ENCODE measurements at regions not wholly inside any gene's neighbourhood (a gene's known extent, or its start where the extent isn't known, plus 50 kb on each side); places are given as distances from the start of the nearest gene placed in this dataset.

- intact Hi-C loops (cut with DNase I) = no loop called here
- Histone ChIP-seq H3K27me3 (no peaks in the 10 kb centered on the region), H3K4me3 (no peak overlapping the region), H3K36me3 (no peaks in the 10 kb centered on the region), H3K4me1 (ENCODE audit: insufficient read depth) (no peaks in the 10 kb centered on the region), H3K27ac (no peak overlapping the region), H3K9me3 (no peaks in the 10 kb centered on the region)
- WGBS, 3 donors = 18 to 27% (median 27%) methylated on average over 1 of the region's 1 CpG
- no peak for TF ChIP-seq EP300 (IDR thresholded peaks at IDR 0.05)
- TF ChIP-seq POLR2A (IDR thresholded peaks at IDR 0.05) = no peak
- TF ChIP-seq CTCF (IDR thresholded peaks at IDR 0.05) = no peak
- DNase-seq = no peak
These were observed 466.6 kb upstream of the MANEA start for GRCh38 chr6:95110767-95111166.

- Histone ChIP-seq H3K27ac (no peak overlapping the region), H3K36me3 (no peaks in the 10 kb centered on the region), H3K4me3 (no peak overlapping the region), H3K27me3 (no peaks in the 10 kb centered on the region), H3K9me3 (no peaks in the 10 kb centered on the region), H3K4me1 (ENCODE audit: insufficient read depth) (no peaks in the 10 kb centered on the region)
- no peak for TF ChIP-seq EP300 (IDR thresholded peaks at IDR 0.05)
- TF ChIP-seq POLR2A (IDR thresholded peaks at IDR 0.05) = no peak
- TF ChIP-seq CTCF (IDR thresholded peaks at IDR 0.05) = no peak
- no peak for DNase-seq
- intact Hi-C loops (cut with DNase I) = no loop called here
These were observed 460.1 kb upstream of the MANEA start for GRCh38 chr6:95117236-95117635.

- no peak overlapping the region for H3K4me3 ChIP-seq
- 36 to 58% (median 37%) methylated on average over 3 of the region's 3 CpGs for WGBS, 3 donors
- H3K9me3 ChIP-seq = no peaks in the 10 kb centered on the region
- DNase-seq = no peak
- no peaks in the 10 kb centered on the region for H3K4me1 ChIP-seq (ENCODE audit: insufficient read depth)
- no peaks in the 10 kb centered on the region for H3K27me3 ChIP-seq
- intact Hi-C loops (cut with DNase I) = no loop called here
- H3K36me3 ChIP-seq = no peaks in the 10 kb centered on the region
- no peak overlapping the region for H3K27ac ChIP-seq
- TF ChIP-seq CTCF (IDR thresholded peaks at IDR 0.05) (no peak), POLR2A (IDR thresholded peaks at IDR 0.05) (no peak), EP300 (IDR thresholded peaks at IDR 0.05) (no peak)
These were observed 457.4 kb upstream of the MANEA start for GRCh38 chr6:95119927-95120326.

GRCh38 chr6:95120984-95121383 is 456.4 kb upstream of the MANEA start:
- H3K27ac ChIP-seq = no peak overlapping the region
- no peak for DNase-seq
- H3K4me1 ChIP-seq (ENCODE audit: insufficient read depth) = no peaks in the 10 kb centered on the region
- H3K36me3 ChIP-seq = no peaks in the 10 kb centered on the region
- TF ChIP-seq POLR2A (IDR thresholded peaks at IDR 0.05) = no peak
- TF ChIP-seq CTCF (IDR thresholded peaks at IDR 0.05) = no peak
- TF ChIP-seq EP300 (IDR thresholded peaks at IDR 0.05) = no peak
- intact Hi-C loops (cut with DNase I) = no loop called here
- 73 to 79% (median 78%) methylated on average over 4 of the region's 4 CpGs for WGBS, 3 donors
- no peak overlapping the region for H3K4me3 ChIP-seq
- H3K9me3 ChIP-seq = no peaks in the 10 kb centered on the region
- H3K27me3 ChIP-seq = no peaks in the 10 kb centered on the region

GRCh38 chr6:95127261-95127660 is 450.1 kb upstream of the MANEA start:
- Histone ChIP-seq H3K36me3 (no peaks in the 10 kb centered on the region), H3K27ac (no peak overlapping the region), H3K4me1 (ENCODE audit: insufficient read depth) (no peaks in the 10 kb centered on the region), H3K4me3 (no peak overlapping the region), H3K27me3 (no peaks in the 10 kb centered on the region), H3K9me3 (no peaks in the 10 kb centered on the region)
- DNase-seq = no peak
- WGBS, 3 donors = 74 to 80% (median 75%) methylated on average over 3 of the region's 3 CpGs
- intact Hi-C loops (cut with DNase I) = no loop called here
- TF ChIP-seq CTCF (IDR thresholded peaks at IDR 0.05) (no peak), POLR2A (IDR thresholded peaks at IDR 0.05) (no peak), EP300 (IDR thresholded peaks at IDR 0.05) (no peak)

Data from ovary (tissue), 7 donors.